ENCODE measurements at regions not wholly inside any gene's neighbourhood (a gene's known extent, or its start where the extent isn't known, plus 50 kb on each side); places are given as distances from the start of the nearest gene placed in this dataset.

GRCh38 chr9:11992866-11993265 is 700.3 kb upstream of the TYRP1 start:
- H3K27ac ChIP-seq, result no peak overlapping the region
- no peak for TF ChIP-seq CTCF (IDR thresholded peaks at IDR 0.05; ENCODE audit: low read depth, low read length)
- DNase-seq (ENCODE audit: low read depth in 1 of 2, low spot score in 1 of 2), result no peak
- no peaks in the 10 kb centered on the region for H3K27me3 ChIP-seq
- no peaks in the 10 kb centered on the region for H3K9me3 ChIP-seq (ENCODE audit: low read depth)
- H3K4me3 ChIP-seq, result no peak overlapping the region
- H3K36me3 ChIP-seq, result no peaks in the 10 kb centered on the region
- no peaks in the 10 kb centered on the region for H3K4me1 ChIP-seq (ENCODE audit: low read depth)

GRCh38 chr9:12014488-12014887 is 678.7 kb upstream of the TYRP1 start:
- Histone ChIP-seq H3K36me3 (no peaks in the 10 kb centered on the region), H3K4me3 (no peak overlapping the region), H3K27ac (no peak overlapping the region), H3K9me3 (ENCODE audit: low read depth) (peaks cover 3% of the 10 kb centered on the region), H3K27me3 (no peaks in the 10 kb centered on the region), H3K4me1 (ENCODE audit: low read depth) (peaks cover 3% of the 10 kb centered on the region)
- no peak for DNase-seq (ENCODE audit: low read depth in 1 of 2, low spot score in 1 of 2)
- TF ChIP-seq CTCF (IDR thresholded peaks at IDR 0.05; ENCODE audit: low read depth, low read length), result no peak

- DNase-seq (ENCODE audit: low read depth in 1 of 2, low spot score in 1 of 2), result no peak
- Histone ChIP-seq H3K27ac (no peak overlapping the region), H3K4me3 (no peak overlapping the region), H3K36me3 (no peaks in the 10 kb centered on the region), H3K9me3 (ENCODE audit: low read depth) (no peaks in the 10 kb centered on the region), H3K4me1 (ENCODE audit: low read depth) (no peaks in the 10 kb centered on the region), H3K27me3 (no peaks in the 10 kb centered on the region)
- no peak for TF ChIP-seq CTCF (IDR thresholded peaks at IDR 0.05; ENCODE audit: low read depth, low read length)
Measured at GRCh38 chr9:12054235-12054634, 639.0 kb upstream of the TYRP1 start.

GRCh38 chr9:12056874-12057273 is 636.3 kb upstream of the TYRP1 start:
- no peaks in the 10 kb centered on the region for H3K36me3 ChIP-seq
- H3K9me3 ChIP-seq (ENCODE audit: low read depth), result no peaks in the 10 kb centered on the region
- DNase-seq (ENCODE audit: low read depth in 1 of 2, low spot score in 1 of 2), result no peak
- H3K27ac ChIP-seq, result no peak overlapping the region
- H3K4me1 ChIP-seq (ENCODE audit: low read depth), result no peaks in the 10 kb centered on the region
- TF ChIP-seq CTCF (IDR thresholded peaks at IDR 0.05; ENCODE audit: low read depth, low read length), result no peak
- no peak overlapping the region for H3K4me3 ChIP-seq
- no peaks in the 10 kb centered on the region for H3K27me3 ChIP-seq

- DNase-seq (ENCODE audit: low read depth in 1 of 2, low spot score in 1 of 2), result no peak
- Histone ChIP-seq H3K36me3 (no peaks in the 10 kb centered on the region), H3K4me3 (no peak overlapping the region), H3K27ac (no peak overlapping the region), H3K9me3 (ENCODE audit: low read depth) (no peaks in the 10 kb centered on the region), H3K4me1 (ENCODE audit: low read depth) (no peaks in the 10 kb centered on the region), H3K27me3 (no peaks in the 10 kb centered on the region)
- TF ChIP-seq CTCF (IDR thresholded peaks at IDR 0.05; ENCODE audit: low read depth, low read length), result no peak
Measured at GRCh38 chr9:12060067-12060466, 633.1 kb upstream of the TYRP1 start.

- Histone ChIP-seq H3K4me1 (ENCODE audit: low read depth) (no peaks in the 10 kb centered on the region), H3K36me3 (no peaks in the 10 kb centered on the region), H3K9me3 (ENCODE audit: low read depth) (no peaks in the 10 kb centered on the region), H3K27ac (no peak overlapping the region), H3K4me3 (no peak overlapping the region), H3K27me3 (no peaks in the 10 kb centered on the region)
- DNase-seq (ENCODE audit: low read depth in 1 of 2, low spot score in 1 of 2), result no peak
- TF ChIP-seq CTCF (IDR thresholded peaks at IDR 0.05; ENCODE audit: low read depth, low read length), result no peak
Measured at GRCh38 chr9:12060811-12061210, 632.4 kb upstream of the TYRP1 start.
